Sigmoid colon (tissue), 4 donors: ENCODE measurements at regions not wholly inside any gene's neighbourhood (a gene's known extent, or its start where the extent isn't known, plus 50 kb on each side); places are given as distances from the start of the nearest gene placed in this dataset.

ENCODE experiments used
- CTCF ChIP-seq, 4 experiments: fragments of 450-650 bp in 3 of 4; fragments of 200-600 bp in 1 of 4; IDR thresholded peaks; one replicate each; pipeline ENCODE4 v1.5.1; 2016 to 2019; ENCODE audit warnings: antibody characterized with exemption in 4 of 4, mild to moderate bottlenecking in 3 of 4, moderate library complexity in 2 of 4
- EP300 ChIP-seq, 4 donors: sonication (generic); formaldehyde crosslinking; IDR thresholded peaks; one replicate each; pipeline ENCODE4 v1.6.1; 2017; ENCODE audit warnings: antibody characterized with exemption in 4 of 4
- POLR2A ChIP-seq, 2 donors: fragments of 450-650 bp; IDR thresholded peaks; one replicate each; pipeline ENCODE4 v1.6.1; 2016; ENCODE audit warnings: antibody characterized with exemption in 2 of 2, mild to moderate bottlenecking in 2 of 2, moderate library complexity in 2 of 2
- POLR2AphosphoS5 ChIP-seq, 4 donors: sonication (generic); formaldehyde crosslinking; IDR thresholded peaks; one replicate each; pipeline ENCODE4 v1.6.1; 2017; ENCODE audit warnings: antibody characterized with exemption in 4 of 4

- TF ChIP-seq CTCF (IDR thresholded peaks at IDR 0.05) (no peak), POLR2AphosphoS5 (IDR thresholded peaks at IDR 0.05) (no peak), EP300 (IDR thresholded peaks at IDR 0.05) (no peak), POLR2A (IDR thresholded peaks at IDR 0.05) (no peak)
These were observed 311.7 kb upstream of the CCDC196 start for GRCh38 chr14:66174453-66174891.
